Ramos (cell line): ENCODE measurements at regions not wholly inside any gene's neighbourhood (a gene's known extent, or its start where the extent isn't known, plus 50 kb on each side); places are given as distances from the start of the nearest gene placed in this dataset.

Experiments used
- in situ Hi-C: fragments of 300-500 bp; cut with MboI; formaldehyde crosslinking; loops from one replicate; pipeline ENCODE4 v1.14.3; 2022; ENCODE audit warnings: low sequenced_read_pairs; ENCODE audit not compliant: unreplicated experiment

GRCh38 chr3:177519588-177519987, 322.3 kb upstream of the TBL1XR1 start:
- in situ Hi-C loops, result no loop called here

DNA sequence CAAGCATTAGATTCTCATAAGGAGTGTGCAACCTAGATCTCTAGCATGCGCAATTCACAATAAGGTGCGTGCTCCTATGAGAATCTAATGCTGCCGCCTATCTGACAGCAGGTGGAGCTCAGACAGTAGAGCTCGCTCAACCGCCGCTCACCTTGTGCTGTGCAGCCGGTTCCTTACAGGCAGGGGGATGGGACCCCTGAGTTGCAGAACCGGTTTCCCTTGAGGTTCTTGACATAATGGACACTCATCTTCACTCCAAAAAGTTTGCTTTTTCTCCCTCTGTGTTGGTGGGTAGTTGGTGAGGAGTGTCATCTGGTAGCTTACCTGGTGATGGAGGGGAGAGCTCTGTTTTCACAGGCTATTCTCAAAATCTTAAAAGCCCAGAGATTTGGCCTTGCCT, 324.0 kb upstream of the TBL1XR1 start:
- in situ Hi-C loops, result no loop called here

DNA sequence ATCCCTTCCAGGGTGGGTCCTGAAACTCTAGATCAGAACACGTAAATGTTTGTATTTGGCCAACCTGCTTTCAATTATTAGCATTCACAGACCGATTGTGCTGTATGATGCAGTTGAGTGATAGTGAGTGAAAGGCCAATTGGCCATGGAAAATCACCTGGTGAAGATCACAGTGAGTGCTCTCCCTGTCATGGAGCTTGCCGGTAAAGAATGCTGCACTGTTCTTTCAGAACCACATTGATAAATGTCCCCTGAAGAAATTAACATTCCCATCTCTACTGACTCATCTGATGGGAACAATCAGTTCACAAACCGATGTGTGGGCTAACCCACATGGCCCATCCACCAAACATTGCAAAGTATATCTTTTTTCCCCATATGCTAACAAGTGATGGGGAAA, 324.8 kb upstream of the TBL1XR1 start:
- in situ Hi-C loops, result no loop called here

GRCh38 chr3:177523067-177523675, 325.9 kb upstream of the TBL1XR1 start:
- in situ Hi-C loops, result no loop called here

DNA sequence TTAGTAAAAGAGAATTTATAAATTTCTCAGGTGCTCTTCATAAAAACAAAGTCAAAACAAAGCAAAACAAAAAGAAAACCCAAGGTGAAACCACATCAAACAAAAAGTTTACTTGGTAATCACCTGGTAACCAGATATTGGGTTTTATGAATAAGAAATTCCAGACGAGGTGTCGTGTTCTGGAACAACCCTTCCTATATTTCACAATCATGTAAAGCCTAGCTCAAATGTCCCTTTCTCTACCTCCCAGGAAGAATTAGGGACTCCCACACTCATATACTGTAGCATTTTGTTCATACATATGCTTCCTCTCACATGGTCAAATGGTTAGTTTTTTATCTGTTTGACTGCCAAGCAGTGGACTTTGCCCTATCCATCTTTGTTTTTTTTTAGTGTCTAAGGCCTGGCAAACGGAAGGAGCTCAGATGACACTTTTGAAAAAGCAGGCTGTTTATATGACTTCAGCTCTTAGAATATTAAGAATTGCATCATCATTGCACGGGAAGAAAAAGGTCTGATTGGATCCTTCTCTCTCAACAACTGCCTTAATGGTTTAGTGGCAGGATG, 326.7 kb upstream of the TBL1XR1 start:
- in situ Hi-C loops, result no loop called here

DNA sequence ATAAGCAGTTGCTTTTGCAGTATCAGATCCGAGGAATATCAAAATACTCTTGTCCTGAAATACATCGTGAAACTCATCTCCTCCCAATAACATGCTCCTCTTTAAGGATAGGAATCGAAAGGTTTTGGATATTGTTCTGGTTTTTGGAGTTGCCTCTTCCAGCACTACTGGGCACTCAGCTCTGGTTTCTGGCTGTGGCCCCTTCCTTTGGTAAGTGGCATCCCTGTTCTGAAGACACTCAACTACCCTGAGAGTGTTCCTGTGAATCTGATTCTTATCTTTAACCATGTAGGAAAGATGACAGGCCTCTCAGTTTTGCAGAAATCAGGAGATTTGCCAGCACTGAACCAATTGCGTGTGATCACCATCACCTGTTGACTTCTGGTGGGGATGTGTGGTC, 327.5 kb upstream of the TBL1XR1 start:
- in situ Hi-C loops, result no loop called here

GRCh38 chr3:177525414-177525813, 328.1 kb upstream of the TBL1XR1 start:
- in situ Hi-C loops, result no loop called here

GRCh38 chr3:177525987-177526712, 328.9 kb upstream of the TBL1XR1 start:
- in situ Hi-C loops, result no loop called here

DNA sequence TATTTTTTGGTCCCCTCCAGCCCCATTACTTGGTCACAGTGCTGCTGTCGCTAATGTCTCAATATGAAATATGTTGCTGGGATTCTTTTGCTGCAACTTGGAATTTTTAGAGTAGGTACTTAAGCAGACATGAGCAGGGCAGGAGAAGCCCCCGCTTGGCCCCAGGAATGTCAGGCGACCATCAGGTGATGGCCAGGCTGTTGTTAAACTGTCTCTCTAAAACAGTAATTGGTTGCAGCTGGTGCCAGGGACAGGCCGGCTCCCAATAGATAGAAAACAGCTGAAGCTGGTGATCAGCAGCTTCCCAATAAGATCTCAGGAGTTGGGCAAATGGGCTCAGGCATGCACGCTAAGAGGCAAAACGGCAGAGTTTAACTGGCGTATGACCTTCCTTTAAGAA, 329.9 kb upstream of the TBL1XR1 start:
- in situ Hi-C loops, result no loop called here

- in situ Hi-C loops, result no loop called here
Observed at GRCh38 chr3:177528306-177529070, 331.2 kb upstream of the TBL1XR1 start.

DNA sequence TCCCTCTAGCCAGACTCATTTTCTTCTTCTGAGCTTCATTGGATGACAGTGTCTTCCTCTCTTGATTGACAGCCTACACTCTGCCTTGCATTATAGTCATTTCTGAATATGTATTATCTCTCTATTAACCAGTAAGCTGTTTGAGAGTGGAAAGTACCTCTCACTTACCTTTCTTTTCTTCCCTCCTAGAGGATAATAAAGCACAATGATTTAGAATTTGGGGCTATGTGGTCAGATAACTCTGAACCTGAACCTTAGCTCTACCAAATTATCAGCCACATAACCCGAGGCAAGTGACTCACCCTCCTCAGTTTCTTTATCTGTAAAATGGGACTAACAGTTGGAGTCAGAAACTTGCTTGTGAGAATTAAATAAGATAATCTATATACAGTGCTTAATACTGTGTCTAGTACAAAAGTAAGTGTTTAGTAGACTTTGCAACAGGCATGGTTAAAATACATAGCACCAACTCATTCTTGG, 331.8 kb upstream of the TBL1XR1 start:
- in situ Hi-C loops, result no loop called here

DNA sequence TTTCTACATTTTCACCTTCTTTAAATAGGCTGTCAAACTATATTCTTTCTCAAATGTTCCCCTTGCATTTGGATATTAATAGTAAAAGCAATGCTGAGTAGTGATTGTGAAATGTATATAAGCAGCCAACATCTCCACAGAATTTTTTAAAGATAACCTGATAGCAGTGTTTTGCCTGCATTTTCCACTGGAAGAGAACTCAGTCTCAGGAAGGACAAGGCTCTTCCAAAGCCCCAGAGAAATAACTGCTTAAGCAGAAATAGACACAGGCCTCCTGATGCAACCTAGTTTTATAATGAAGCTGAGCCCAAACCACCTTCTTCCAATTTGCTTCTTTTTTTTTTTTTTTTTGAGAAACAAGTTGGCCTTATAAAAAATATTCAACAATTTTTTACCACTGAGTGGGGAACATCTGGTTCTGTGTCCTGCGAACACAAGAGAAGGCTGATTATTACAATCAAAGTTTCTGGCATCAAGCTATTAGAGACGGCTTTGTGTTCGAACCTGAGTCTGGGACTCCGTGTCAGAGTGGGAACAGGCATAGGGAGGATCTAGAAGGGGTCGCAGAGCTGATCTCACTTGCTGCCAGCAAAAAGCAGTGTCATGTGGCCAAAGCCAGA, 332.5 kb upstream of the TBL1XR1 start:
- in situ Hi-C loops, result no loop called here

DNA sequence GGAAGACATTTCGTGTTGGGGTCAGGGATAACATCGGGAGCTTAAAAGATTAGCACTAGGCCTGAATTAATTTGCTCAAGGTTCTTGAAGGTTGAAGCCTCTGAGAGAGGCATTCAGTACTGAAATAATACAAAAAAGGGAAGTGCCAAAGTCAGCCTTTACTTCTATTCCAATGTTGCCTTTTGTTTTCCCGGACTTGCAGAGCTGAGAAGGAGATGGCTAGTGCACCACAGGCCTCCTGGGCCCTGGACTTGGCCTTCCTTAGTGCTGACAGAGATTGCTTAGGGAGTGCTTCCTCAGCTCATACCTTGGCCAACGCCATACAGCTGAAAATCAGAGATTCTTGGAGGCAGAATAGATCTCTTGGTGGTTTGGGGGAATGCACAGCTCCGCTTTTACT, 333.6 kb upstream of the TBL1XR1 start:
- in situ Hi-C loops, result no loop called here

DNA sequence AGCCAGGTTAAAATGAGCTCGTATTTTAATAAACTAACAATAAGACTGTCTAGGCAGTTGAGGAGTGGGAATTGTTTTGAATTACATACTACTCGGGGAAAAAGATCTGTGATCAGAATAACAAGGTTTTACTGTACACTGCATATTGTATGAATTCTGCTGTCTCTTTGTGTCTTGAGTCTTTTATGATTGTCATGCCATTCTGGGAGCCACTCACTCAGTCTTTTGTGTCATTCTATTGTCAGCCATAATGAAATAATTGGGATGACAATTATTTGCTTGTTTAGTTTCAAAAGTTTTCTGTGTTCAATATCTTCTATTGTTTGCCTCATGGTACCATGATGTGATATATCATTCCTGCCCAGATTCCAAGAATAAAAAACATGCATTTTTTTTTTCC, 339.6 kb upstream of the TBL1XR1 start:
- in situ Hi-C loops, result no loop called here

- in situ Hi-C loops, result no loop called here
Observed at GRCh38 chr3:177537612-177538011, 340.3 kb upstream of the TBL1XR1 start.

- in situ Hi-C loops, result no loop called here
Observed at GRCh38 chr3:177538048-177538749, 340.9 kb upstream of the TBL1XR1 start.

DNA sequence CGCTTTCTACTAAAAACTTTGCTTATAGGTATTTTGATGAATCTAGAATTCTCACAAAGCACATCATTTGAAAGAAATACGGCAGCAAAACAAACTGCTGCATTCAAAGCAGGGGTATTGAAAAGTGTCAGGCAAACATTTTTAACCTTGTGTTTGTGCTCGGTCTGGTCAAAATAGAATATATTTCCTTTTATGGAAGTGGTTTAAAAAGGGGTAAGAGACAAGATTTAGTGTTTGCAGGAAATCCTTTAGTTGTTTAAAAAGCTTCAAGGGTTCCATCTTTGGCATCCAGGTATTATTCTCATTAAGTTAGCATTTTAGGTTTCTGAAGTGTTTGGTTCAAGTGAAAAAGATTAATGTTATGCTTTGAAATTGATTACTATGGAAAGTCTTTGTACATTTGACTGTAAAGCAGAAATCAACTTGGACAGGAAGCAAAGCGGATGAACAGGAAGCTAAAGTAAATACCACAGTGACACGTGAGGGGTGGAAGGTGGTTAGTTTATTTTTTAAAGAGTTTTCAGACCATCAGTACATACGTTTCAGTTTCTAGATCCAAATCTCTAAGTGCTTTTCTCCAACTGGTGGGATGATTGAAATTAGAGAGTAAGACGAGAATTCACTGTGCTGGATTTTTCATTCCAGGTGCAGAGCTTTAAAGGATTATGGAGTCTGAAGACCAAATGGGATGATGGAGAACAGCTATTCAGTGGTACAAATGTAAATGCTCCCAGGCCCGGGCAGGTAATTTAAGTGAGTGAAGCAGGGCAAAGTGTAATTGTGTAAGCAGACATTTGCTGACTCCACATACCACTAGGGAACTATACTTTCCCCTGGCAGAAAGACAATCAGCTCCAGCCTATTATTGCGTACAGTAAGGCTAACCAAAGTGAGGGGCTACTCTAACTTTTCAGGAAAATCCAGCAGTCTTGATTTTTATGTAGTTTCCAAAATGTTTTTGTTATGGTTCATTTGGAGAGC, 341.8 kb upstream of the TBL1XR1 start:
- in situ Hi-C loops, result no loop called here

- in situ Hi-C loops, result no loop called here
Observed at GRCh38 chr3:177541541-177541940, 344.3 kb upstream of the TBL1XR1 start.

GRCh38 chr3:177545964-177546363, 348.7 kb upstream of the TBL1XR1 start:
- in situ Hi-C loops, result no loop called here
